ENCODE measurements at regions not wholly inside any gene's neighbourhood (a gene's known extent, or its start where the extent isn't known, plus 50 kb on each side); places are given as distances from the start of the nearest gene placed in this dataset.

GRCh38 chr1:79530476-79530875 is 523.9 kb upstream of the ADGRL4 start:
- no peak for TF ChIP-seq CTCF (conservative IDR thresholded peaks at IDR 0.05; ENCODE audit: low read length)
- no peak for TF ChIP-seq EZH2phosphoT487 (IDR thresholded peaks at IDR 0.05; ENCODE audit: borderline replicate concordance, low read depth, low read length)
